K562 (cell line): ENCODE measurements at regions not wholly inside any gene's neighbourhood (a gene's known extent, or its start where the extent isn't known, plus 50 kb on each side); places are given as distances from the start of the nearest gene placed in this dataset.

Experiments used
- ETS2 ChIP-seq: IDR thresholded peaks from 2 replicates; pipeline ENCODE4 v1.6.1; 2016; ENCODE audit warnings: borderline replicate concordance, missing genetic modification characterization, mild to moderate bottlenecking, moderate library complexity, missing compliant biosample characterization; ENCODE audit not compliant: poor library complexity, severe bottlenecking
- TF ChIP-seq, protein P1 (sequence below): fragments of 250-450 bp; sonication (Bioruptor Pico); IDR thresholded peaks from 2 replicates; pipeline ENCODE4 v1.5.0; 2021

DNA sequence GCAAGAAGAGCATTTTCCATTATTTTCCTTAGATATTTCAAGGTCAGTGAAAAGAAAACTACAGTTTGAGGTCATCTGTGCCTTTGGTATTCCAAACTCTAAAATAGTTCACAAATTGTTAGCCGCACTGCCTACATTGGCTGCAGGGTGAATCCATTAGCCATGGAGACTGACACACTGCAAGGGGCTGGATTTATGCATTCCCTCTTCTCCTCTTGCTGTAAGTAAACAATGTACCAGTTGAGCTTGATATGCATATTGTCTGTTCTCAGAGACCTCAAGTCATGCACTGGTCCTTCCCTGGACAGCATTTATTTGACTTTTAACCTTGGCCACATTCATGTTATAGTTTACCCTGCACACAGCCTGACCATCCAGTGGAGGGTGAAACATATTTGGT lies 50.2 kb upstream of the TNFSF10 start (continued):
- TF ChIP-seq ETS2 (tag) = no peak
- TF ChIP-seq, protein P1, sequence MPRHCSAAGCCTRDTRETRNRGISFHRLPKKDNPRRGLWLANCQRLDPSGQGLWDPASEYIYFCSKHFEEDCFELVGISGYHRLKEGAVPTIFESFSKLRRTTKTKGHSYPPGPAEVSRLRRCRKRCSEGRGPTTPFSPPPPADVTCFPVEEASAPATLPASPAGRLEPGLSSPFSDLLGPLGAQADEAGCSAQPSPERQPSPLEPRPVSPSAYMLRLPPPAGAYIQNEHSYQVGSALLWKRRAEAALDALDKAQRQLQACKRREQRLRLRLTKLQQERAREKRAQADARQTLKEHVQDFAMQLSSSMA (CRISPR knock-in tag) = no peak
